Aorta (tissue), 5 donors: ENCODE measurements at regions not wholly inside any gene's neighbourhood (a gene's known extent, or its start where the extent isn't known, plus 50 kb on each side); places are given as distances from the start of the nearest gene placed in this dataset.

Experiments
- ATAC-seq: fragments of 200-7000 bp; cut with Tn5 transposase; one replicate; pipeline ENCODE4 v1.9.1; 2022; ENCODE audit warnings: moderate library complexity; ENCODE audit not compliant: low FRiP score
- DNase-seq, 2 donors: peaks; one replicate each; pipeline ENCODE4 v3.0.0-alpha.2; 2020
- H3K27ac ChIP-seq, 2 donors: one replicate each; pipeline ENCODE4 v1.5.1; 2013; ENCODE audit warnings: low read length in 2 of 2, mild to moderate bottlenecking in 2 of 2, moderate library complexity in 2 of 2, control low read depth in 1 of 2, inconsistent platforms in 1 of 2, low read depth in 1 of 2
- H3K27me3 ChIP-seq, 2 donors: one replicate each; pipeline ENCODE4 v1.6.1; 2013; ENCODE audit warnings: control low read depth in 1 of 2, low read length in 1 of 2, mild to moderate bottlenecking in 1 of 2, moderate library complexity in 1 of 2; ENCODE audit not compliant: insufficient read depth in 2 of 2, control insufficient read depth in 1 of 2
- H3K36me3 ChIP-seq, 2 donors: one replicate each; pipeline ENCODE4 v1.6.1; 2013; ENCODE audit warnings: control low read depth in 1 of 2, low read length in 1 of 2, mild to moderate bottlenecking in 1 of 2; ENCODE audit not compliant: insufficient read depth in 2 of 2, control insufficient read depth in 1 of 2
- H3K4me1 ChIP-seq, 2 donors: one replicate each; pipeline ENCODE4 v1.6.1; 2013; ENCODE audit warnings: low read length in 2 of 2, control low read depth in 1 of 2, mild to moderate bottlenecking in 1 of 2, moderate library complexity in 1 of 2; ENCODE audit not compliant: insufficient read depth in 2 of 2, control insufficient read depth in 1 of 2
- H3K4me3 ChIP-seq, 2 donors: one replicate each; pipeline ENCODE4 v1.5.1; 2013; ENCODE audit warnings: low read length in 2 of 2, control low read depth in 1 of 2, mild to moderate bottlenecking in 1 of 2
- H3K9me3 ChIP-seq: one replicate; pipeline ENCODE4 v1.6.1; 2013; ENCODE audit warnings: mild to moderate bottlenecking, low read length; ENCODE audit not compliant: control insufficient read depth
- WGBS, 2 donors: extraction: QIAGEN DNeasy Blood & Tissue Kit; methylation state at CpG; one replicate each; pipeline ENCODE4 v1.1.7; 2013; 5-methylcytosine and 5-hydroxymethylcytosine counted together
- intact Hi-C, 2 donors: fragments of 100-400 bp; cut with DNase I; formaldehyde crosslinking; loops; one replicate each; pipeline versions ENCODE4 v1.14.2 to v1.15.0; 2022
- donor health status: healthy with polysubstance abuse.
- donor health status: Bipolar disorder and iron deficiency.
- donor health status: DM: no; HTN: no; CAD: no.
- donor health status: DM: no; HTN: no; CAD: no.
- donor health status: DM: yes; HTN: yes; CAD: no.

DNA sequence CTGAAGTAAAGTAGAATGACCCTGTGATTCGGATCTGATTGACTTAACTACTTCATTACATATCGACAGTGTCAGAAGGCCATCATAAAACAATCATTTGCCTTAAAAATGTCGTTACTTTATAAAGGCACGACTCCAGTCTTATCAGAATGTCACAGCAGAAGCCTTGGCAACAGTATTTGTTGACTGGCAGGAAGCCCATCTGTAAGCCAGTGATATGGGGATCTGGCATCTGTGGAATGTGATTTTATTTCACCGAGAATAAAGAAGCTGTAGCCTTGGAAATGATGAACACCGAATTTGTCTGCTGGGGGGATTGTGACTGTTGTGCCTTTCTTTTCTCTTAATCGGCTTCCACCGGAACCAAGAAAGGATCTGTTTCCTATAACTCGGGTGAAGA is 362.5 kb downstream of the TDRD3 start:
- 4 to 6% methylated on average over 9 of the region's 9 CpGs for WGBS, 2 donors
- H3K4me3 ChIP-seq = no peak overlapping the region
- no peaks in the 10 kb centered on the region for H3K36me3 ChIP-seq
- intact Hi-C loops = no loop called here
- no peaks in the 10 kb centered on the region for H3K9me3 ChIP-seq
- no peak overlapping the region for H3K27ac ChIP-seq
- no peak for ATAC-seq
- H3K27me3 ChIP-seq = peaks cover 0 to 1% of the 10 kb centered on the region in 2 donors
- peaks cover 0 to 8% of the 10 kb centered on the region in 2 donors for H3K4me1 ChIP-seq
- DNase-seq = no peak

DNA sequence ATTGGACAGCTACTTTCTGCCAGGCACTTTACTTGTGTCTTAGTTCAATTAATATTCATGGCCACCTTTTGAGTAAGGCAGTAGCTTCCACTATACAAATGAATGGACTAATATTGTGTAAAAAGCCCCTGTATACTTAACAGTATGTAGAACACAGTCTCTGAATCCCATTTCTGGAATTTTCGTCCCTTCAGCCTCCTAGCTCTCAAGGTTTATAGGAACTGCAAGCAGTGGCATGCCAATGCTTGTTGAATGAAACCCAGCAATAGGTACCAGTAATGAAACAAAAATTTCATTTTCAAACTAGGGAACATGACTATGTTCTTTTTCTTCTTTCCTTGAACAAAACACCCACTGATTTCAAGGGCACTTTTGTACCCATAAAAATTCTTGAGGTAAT is 361.6 kb downstream of the TDRD3 start:
- no peak overlapping the region for H3K4me3 ChIP-seq
- ATAC-seq (no peak), DNase-seq (no peak)
- H3K4me1 ChIP-seq = peaks cover 0 to 8% of the 10 kb centered on the region in 2 donors
- no peaks in the 10 kb centered on the region for H3K9me3 ChIP-seq
- no peaks in the 10 kb centered on the region for H3K36me3 ChIP-seq
- intact Hi-C loops = no loop called here
- WGBS, 2 donors = 88 to 93% methylated on average over 1 of the region's 1 CpG
- peaks cover 0 to 1% of the 10 kb centered on the region in 2 donors for H3K27me3 ChIP-seq
- H3K27ac ChIP-seq = no peak overlapping the region

DNA sequence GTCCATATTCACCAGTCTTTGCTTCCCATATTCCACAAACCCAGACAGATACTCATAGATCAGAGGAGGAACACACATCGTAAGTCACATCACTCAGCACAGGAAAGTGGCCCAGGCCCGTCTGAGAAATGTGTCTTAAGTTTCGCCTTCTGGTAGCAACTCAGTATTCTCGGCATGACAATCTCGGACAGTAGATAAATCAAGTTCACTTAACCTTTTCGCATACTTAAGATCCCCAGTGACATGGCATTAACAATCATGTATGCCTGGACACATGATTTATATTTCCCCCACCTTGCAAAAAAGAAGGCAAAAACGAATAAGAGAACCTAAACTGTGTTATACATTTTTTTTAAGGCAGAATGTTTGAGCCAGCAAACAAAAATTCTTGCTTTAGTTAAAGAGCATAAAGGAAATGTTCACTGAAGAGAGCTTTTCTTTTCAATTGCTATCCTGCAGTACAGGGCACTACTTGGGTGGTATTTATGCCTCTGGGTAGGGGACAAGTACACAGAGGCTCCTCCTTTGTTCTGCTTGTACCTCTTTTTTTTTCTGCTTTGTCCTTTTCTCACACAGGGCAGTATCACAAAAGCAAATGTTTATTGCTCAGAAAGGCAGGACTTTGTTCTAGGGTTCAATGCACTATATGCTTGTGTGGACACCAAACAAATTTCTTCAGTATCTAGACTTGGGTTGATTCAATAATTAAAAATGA is 360.6 kb downstream of the TDRD3 start:
- intact Hi-C loops = no loop called here
- ATAC-seq = no peak
- Histone ChIP-seq H3K4me1 (peaks cover 0 to 8% of the 10 kb centered on the region in 2 donors), H3K36me3 (no peaks in the 10 kb centered on the region), H3K9me3 (no peaks in the 10 kb centered on the region), H3K27me3 (peaks cover 0 to 1% of the 10 kb centered on the region in 2 donors), H3K27ac (no peak overlapping the region), H3K4me3 (no peak overlapping the region)
- WGBS, 2 donors = 90 to 93% methylated on average over 7 of the region's 7 CpGs
- DNase-seq = no peak

DNA sequence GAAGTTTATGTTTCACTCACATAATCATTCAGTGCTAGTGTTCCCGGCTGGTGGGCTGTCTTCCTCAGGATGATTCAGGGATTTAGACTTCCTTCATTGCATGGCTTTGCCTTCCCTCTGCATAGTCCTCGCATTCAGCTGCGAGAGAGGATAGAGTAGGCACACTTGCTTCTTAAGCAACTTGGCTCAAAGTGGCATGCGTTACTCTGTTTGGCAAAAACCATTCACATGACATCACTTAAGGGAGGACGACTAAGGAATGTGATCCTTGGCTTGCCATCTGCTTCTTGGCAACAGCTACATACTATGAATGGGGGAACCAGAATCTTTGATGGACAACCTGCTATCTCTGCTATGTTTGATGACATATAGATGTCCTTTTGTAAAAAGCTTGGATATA is 359.3 kb downstream of the TDRD3 start:
- WGBS, 2 donors = 0 to 5% methylated on average over 5 of the region's 5 CpGs
- ATAC-seq (no peak), DNase-seq (no peak)
- intact Hi-C loops = no loop called here
- H3K27ac ChIP-seq = no peak overlapping the region
- H3K4me1 ChIP-seq = peaks cover 0 to 8% of the 10 kb centered on the region in 2 donors
- no peaks in the 10 kb centered on the region for H3K36me3 ChIP-seq
- H3K27me3 ChIP-seq = peaks cover 0 to 1% of the 10 kb centered on the region in 2 donors
- no peaks in the 10 kb centered on the region for H3K9me3 ChIP-seq
- no peak overlapping the region for H3K4me3 ChIP-seq

DNA sequence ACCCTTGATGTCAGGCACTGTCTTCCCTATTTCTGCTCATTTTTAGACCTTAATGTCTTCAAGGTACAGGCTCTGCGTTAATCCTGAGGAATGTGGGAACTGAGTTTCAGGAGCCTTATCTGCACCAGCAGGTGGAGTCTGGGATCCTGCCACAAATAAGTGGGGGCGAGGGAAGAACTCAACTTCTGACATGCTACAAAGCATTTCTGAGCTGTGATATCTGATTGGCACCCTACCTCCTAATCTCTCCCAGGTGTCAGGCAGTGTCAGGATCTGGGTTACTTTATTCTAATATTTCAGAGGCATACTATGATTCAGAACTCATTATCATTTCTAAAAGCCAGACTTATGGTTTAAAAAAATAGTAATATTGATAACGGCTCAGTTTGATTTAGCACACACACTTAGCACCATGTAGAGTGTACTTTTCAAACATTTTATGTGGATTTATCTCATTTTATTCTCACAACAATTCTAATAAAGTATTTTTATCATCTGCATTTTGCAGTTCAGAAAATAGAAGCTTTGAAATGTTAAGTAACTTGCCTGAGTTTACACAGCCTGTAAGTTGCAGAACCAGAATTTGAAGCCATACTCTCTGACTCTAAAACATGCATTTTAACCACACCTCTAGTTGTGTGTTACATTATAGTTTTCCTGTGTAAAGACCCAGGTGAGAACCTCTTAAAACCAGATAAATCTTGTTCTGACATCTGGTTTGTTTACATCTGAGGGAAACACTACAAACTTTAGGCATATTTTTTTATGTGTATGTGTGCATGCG is 358.6 kb downstream of the TDRD3 start:
- Histone ChIP-seq H3K27ac (no peak overlapping the region), H3K27me3 (peaks cover 0 to 1% of the 10 kb centered on the region in 2 donors), H3K9me3 (no peaks in the 10 kb centered on the region), H3K4me1 (peaks cover 0 to 8% of the 10 kb centered on the region in 2 donors), H3K4me3 (no peak overlapping the region), H3K36me3 (no peaks in the 10 kb centered on the region)
- intact Hi-C loops = no loop called here
- DNase-seq (no peak), ATAC-seq (no peak)
- WGBS, 2 donors = 77 to 80% methylated on average over 4 of the region's 4 CpGs

DNA sequence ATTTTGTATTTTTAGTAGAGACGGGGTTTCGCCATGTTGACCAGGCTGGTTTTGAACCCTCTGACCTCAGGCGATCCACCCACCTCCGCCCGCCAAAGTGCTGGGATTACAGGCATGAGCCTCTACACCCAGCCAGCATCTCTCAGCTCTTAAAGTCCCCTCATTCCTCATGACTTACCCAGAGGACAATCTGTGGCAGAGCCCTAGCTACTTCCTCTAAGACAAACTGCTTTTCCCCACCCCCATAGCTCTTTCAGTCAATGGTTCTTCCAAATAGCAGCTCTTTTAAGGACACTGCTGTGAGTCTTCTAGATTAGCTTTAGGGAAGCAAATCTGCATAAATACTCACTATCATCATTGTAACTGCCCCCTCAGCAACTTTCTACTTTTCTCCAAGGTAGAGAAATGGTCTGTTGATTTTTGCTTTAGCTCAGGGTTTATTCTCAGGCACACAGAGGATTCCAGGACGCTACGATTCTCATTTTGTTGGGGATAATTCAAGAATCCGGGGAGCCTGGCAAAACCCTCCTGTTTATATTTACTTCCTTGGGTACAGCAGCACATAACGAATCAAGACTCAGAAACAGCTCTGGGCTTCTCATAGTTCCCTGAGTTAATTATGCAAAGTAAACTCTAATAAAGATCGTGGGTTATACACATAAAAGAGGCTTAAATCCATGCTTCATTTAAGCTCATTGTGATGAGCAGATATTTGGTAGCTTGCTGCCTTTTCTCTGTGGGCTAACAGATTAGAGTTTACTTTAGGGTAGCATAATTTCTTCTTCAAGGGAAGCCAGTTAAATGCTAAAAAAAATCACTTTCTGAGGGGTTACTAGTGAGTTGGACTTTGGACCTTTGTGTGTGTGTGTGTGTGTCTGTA is 357.4 kb downstream of the TDRD3 start:
- ATAC-seq (no peak), DNase-seq (no peak)
- H3K27ac ChIP-seq = no peak overlapping the region
- intact Hi-C loops = no loop called here
- WGBS, 2 donors = 95 to 96% methylated on average over 10 of the region's 10 CpGs
- no peaks in the 10 kb centered on the region for H3K36me3 ChIP-seq
- peaks cover 0 to 6% of the 10 kb centered on the region in 2 donors for H3K4me1 ChIP-seq
- H3K27me3 ChIP-seq = peaks cover 0 to 1% of the 10 kb centered on the region in 2 donors
- no peaks in the 10 kb centered on the region for H3K9me3 ChIP-seq
- no peak overlapping the region for H3K4me3 ChIP-seq

DNA sequence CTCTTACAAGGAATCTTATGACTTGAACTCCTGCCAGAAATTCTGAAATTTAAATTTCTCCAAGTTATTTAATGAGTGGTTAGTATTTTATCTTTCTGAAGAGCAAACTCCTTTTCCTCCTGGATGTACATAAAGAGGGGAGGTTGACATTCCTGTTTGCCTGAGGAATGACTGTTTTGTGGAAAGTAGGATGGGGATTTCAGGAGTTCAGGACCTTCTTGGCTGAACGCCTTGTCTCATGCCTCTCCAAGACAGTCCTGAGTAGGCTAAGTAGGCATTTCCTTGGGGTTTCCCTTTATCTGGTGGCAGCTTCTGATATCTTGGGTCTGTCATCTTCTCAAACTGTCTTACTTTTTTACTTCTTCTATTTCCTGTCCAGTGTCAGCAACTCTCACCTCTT is 356.6 kb downstream of the TDRD3 start:
- no peak overlapping the region for H3K4me3 ChIP-seq
- H3K27me3 ChIP-seq = peaks cover 0 to 1% of the 10 kb centered on the region in 2 donors
- WGBS, 2 donors = 88 to 93% methylated on average over 1 of the region's 1 CpG
- H3K9me3 ChIP-seq = no peaks in the 10 kb centered on the region
- ATAC-seq (no peak), DNase-seq (no peak)
- H3K36me3 ChIP-seq = no peaks in the 10 kb centered on the region
- H3K4me1 ChIP-seq = peaks cover 0 to 5% of the 10 kb centered on the region in 2 donors
- H3K27ac ChIP-seq = no peak overlapping the region
- intact Hi-C loops = no loop called here

DNA sequence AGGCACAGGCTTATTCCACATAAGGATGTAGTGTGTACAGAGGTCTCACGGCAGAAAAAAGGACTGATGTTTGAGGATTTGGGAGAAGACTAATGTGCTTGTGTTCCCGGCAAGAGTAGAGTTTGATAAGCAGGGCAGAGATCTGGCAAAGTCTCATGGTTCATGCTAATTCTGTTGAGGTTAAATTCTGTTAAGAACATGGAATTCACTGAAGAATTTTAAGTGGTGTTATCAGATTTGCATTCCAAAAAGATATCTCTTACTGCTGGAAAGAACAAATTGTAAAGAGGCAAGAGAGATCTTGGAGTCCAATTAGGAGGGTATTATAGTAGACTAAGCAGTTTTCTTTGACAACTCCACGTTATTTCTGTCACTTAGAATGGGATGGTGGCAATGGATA is 348.3 kb downstream of the TDRD3 start:
- Histone ChIP-seq H3K9me3 (peaks cover under 1% of the 10 kb centered on the region), H3K4me1 (no peaks in the 10 kb centered on the region), H3K36me3 (no peaks in the 10 kb centered on the region), H3K27me3 (no peaks in the 10 kb centered on the region), H3K27ac (no peak overlapping the region), H3K4me3 (no peak overlapping the region)
- ATAC-seq = no peak
- intact Hi-C loops = no loop called here
- DNase-seq = no peak
- WGBS, 2 donors = 28 to 37% methylated on average over 3 of the region's 3 CpGs
